ENCODE measurements at regions not wholly inside any gene's neighbourhood (a gene's known extent, or its start where the extent isn't known, plus 50 kb on each side); places are given as distances from the start of the nearest gene placed in this dataset.

DNA sequence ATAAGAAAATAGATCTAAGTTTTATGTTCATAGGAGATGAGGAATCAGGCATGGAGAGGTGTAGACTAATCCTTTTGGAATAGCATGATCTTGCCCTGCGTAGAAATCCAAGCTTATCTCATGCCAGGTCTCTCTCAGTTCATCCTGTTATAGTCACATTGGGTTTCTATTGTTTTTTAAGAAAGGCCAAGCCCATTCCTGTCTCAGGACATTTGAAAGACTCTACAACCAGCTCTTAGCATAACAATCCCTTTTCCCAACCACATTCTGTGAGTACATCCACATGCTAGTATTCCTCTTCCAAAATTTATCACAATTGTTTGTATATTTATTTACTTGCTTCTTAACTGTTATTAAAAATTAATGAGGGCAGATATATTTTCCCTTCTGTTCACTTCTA lies 130.3 kb downstream of the MMUT start:
- intact Hi-C loops (cut with micrococcal nuclease; ENCODE audit: unreplicated experiment) (no loop called here), in situ Hi-C loops (cut with MboI) (no loop called here)
- no TSS peak for BruUV-seq (replicated peaks)
- H4K20me1 ChIP-seq (ENCODE audit: control insufficient read depth, insufficient read depth) = no peaks in the 10 kb centered on the region
- H3K9ac ChIP-seq (ENCODE audit: control insufficient read depth, insufficient read depth, low read length) = no peak overlapping the region
- ChIA-PET RAD21 (ENCODE audit: unreplicated experiment) (no interaction called here), POLR2A (interaction anchor here (0.6 kb wide), 1 partner anchor 68 kb away, joined by 3 read pairs; no protein-coding TSS in a partner anchor), CTCF (no interaction called here), SMC1A (ENCODE audit: uncharacterized antibody, unreplicated experiment) (no interaction called here)
- TF ChIP-seq, protein P1, sequence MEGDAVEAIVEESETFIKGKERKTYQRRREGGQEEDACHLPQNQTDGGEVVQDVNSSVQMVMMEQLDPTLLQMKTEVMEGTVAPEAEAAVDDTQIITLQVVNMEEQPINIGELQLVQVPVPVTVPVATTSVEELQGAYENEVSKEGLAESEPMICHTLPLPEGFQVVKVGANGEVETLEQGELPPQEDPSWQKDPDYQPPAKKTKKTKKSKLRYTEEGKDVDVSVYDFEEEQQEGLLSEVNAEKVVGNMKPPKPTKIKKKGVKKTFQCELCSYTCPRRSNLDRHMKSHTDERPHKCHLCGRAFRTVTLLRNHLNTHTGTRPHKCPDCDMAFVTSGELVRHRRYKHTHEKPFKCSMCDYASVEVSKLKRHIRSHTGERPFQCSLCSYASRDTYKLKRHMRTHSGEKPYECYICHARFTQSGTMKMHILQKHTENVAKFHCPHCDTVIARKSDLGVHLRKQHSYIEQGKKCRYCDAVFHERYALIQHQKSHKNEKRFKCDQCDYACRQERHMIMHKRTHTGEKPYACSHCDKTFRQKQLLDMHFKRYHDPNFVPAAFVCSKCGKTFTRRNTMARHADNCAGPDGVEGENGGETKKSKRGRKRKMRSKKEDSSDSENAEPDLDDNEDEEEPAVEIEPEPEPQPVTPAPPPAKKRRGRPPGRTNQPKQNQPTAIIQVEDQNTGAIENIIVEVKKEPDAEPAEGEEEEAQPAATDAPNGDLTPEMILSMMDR (IDR thresholded peaks at IDR 0.05 in 2 of 3, conservative IDR thresholded peaks at IDR 0.05 in 1 of 3; ENCODE audit: control insufficient read depth in 2 of 3, extremely low read depth in 1 of 3, insufficient read depth in 1 of 3, low read depth in 3 of 3, low read length in 3 of 3) = no peak
- TF ChIP-seq ZNF274 (IDR thresholded peaks at IDR 0.05; ENCODE audit: insufficient read depth, insufficient read length) (no peak), CHD1 (IDR thresholded peaks at IDR 0.05; ENCODE audit: low read depth, low read length) (no peak), DPF2 (IDR thresholded peaks at IDR 0.05) (no peak), NBN (IDR thresholded peaks at IDR 0.05) (no peak), ESRRA (IDR thresholded peaks at IDR 0.05; ENCODE audit: low read length) (no peak), ZBTB40 (IDR thresholded peaks at IDR 0.05; ENCODE audit: borderline replicate concordance) (no peak), TBL1XR1 (IDR thresholded peaks at IDR 0.05; ENCODE audit: low read depth, low read length) (no peak), NFYA (IDR thresholded peaks at IDR 0.05; ENCODE audit: borderline replicate concordance, low read depth, low read length) (no peak), HCFC1 (IDR thresholded peaks at IDR 0.05; ENCODE audit: low read length) (no peak), SMAD5 (IDR thresholded peaks at IDR 0.05; ENCODE audit: low read depth) (no peak)
- TF ChIP-seq, protein P2, sequence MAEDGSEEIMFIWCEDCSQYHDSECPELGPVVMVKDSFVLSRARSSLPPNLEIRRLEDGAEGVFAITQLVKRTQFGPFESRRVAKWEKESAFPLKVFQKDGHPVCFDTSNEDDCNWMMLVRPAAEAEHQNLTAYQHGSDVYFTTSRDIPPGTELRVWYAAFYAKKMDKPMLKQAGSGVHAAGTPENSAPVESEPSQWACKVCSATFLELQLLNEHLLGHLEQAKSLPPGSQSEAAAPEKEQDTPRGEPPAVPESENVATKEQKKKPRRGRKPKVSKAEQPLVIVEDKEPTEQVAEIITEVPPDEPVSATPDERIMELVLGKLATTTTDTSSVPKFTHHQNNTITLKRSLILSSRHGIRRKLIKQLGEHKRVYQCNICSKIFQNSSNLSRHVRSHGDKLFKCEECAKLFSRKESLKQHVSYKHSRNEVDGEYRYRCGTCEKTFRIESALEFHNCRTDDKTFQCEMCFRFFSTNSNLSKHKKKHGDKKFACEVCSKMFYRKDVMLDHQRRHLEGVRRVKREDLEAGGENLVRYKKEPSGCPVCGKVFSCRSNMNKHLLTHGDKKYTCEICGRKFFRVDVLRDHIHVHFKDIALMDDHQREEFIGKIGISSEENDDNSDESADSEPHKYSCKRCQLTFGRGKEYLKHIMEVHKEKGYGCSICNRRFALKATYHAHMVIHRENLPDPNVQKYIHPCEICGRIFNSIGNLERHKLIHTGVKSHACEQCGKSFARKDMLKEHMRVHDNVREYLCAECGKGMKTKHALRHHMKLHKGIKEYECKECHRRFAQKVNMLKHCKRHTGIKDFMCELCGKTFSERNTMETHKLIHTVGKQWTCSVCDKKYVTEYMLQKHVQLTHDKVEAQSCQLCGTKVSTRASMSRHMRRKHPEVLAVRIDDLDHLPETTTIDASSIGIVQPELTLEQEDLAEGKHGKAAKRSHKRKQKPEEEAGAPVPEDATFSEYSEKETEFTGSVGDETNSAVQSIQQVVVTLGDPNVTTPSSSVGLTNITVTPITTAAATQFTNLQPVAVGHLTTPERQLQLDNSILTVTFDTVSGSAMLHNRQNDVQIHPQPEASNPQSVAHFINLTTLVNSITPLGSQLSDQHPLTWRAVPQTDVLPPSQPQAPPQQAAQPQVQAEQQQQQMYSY (CRISPR knock-in tag; IDR thresholded peaks at IDR 0.05) = no peak
- TF ChIP-seq, protein P3, sequence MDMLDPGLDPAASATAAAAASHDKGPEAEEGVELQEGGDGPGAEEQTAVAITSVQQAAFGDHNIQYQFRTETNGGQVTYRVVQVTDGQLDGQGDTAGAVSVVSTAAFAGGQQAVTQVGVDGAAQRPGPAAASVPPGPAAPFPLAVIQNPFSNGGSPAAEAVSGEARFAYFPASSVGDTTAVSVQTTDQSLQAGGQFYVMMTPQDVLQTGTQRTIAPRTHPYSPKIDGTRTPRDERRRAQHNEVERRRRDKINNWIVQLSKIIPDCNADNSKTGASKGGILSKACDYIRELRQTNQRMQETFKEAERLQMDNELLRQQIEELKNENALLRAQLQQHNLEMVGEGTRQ (IDR thresholded peaks at IDR 0.05; ENCODE audit: borderline replicate concordance, low read depth, low read length) = no peak
- WGBS (ENCODE audit: insufficient coverage, insufficient replicate concordance, low lambda C conversion rate, missing lambda C conversion rate) = 0% methylated on average over 1 of the region's 1 CpG
- no peak for ATAC-seq
- no peaks in the 10 kb centered on the region for H3K79me2 ChIP-seq (ENCODE audit: control insufficient read depth, insufficient read depth, low read length)
- H2AFZ ChIP-seq (ENCODE audit: control insufficient read depth, low read depth, low read length) = no peak overlapping the region
- no peaks in the 10 kb centered on the region for H3K36me3 ChIP-seq (ENCODE audit: control insufficient read depth in 2 of 2, insufficient read depth in 2 of 2, low read length in 1 of 2)
- no peaks in the 10 kb centered on the region for H3K27me3 ChIP-seq (replicated peaks in 1 of 2; ENCODE audit: control insufficient read depth in 2 of 2, insufficient read depth in 2 of 2, low read length in 1 of 2)
- no peak for FAIRE-seq
- no peaks in the 10 kb centered on the region for H3K9me3 ChIP-seq (replicated peaks; ENCODE audit: control insufficient read depth, insufficient read depth, low read length)
- no peak overlapping the region for H3K4me3 ChIP-seq
- DNase-seq (ENCODE audit: low read depth, low spot score) = no peak
- H3K4me1 ChIP-seq (ENCODE audit: control insufficient read depth, insufficient read depth, low read length) = no peaks in the 10 kb centered on the region
- no peak overlapping the region for H3K27ac ChIP-seq (ENCODE audit: control insufficient read depth, insufficient read depth)
- H3K4me2 ChIP-seq (ENCODE audit: control insufficient read depth, insufficient read depth) = no peak overlapping the region

All from GM12878 (cell line).